ENCODE measurements at regions not wholly inside any gene's neighbourhood (a gene's known extent, or its start where the extent isn't known, plus 50 kb on each side); places are given as distances from the start of the nearest gene placed in this dataset.

DNA sequence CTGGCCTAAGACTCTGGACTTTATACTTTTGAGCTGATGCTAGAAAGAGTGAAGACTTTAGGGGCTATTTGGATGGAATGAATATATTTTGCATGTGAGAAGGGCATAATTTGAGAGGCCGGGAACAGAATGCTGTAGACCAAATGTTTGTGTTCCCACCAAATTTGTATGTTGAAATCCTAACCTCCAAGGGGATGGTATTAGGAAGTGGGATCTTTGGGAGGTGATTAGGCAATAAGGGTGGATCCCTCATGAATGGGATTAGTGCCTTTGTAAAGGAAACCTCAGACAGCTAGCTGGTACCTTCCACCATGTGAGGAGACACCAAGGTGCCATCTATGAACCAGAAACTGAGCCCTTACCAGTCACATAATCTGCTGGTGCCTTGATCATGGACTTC is 165.1 kb upstream of the S1PR3 start:
- TF ChIP-seq POLR2A (IDR thresholded peaks at IDR 0.05; ENCODE audit: extremely low read depth, insufficient read length) (no peak), MYC (IDR thresholded peaks at IDR 0.05; ENCODE audit: low read depth, low read length) (no peak)
- TF ChIP-seq, protein P1, sequence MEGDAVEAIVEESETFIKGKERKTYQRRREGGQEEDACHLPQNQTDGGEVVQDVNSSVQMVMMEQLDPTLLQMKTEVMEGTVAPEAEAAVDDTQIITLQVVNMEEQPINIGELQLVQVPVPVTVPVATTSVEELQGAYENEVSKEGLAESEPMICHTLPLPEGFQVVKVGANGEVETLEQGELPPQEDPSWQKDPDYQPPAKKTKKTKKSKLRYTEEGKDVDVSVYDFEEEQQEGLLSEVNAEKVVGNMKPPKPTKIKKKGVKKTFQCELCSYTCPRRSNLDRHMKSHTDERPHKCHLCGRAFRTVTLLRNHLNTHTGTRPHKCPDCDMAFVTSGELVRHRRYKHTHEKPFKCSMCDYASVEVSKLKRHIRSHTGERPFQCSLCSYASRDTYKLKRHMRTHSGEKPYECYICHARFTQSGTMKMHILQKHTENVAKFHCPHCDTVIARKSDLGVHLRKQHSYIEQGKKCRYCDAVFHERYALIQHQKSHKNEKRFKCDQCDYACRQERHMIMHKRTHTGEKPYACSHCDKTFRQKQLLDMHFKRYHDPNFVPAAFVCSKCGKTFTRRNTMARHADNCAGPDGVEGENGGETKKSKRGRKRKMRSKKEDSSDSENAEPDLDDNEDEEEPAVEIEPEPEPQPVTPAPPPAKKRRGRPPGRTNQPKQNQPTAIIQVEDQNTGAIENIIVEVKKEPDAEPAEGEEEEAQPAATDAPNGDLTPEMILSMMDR (IDR thresholded peaks at IDR 0.05; ENCODE audit: low read depth, low read length): no peak
- TF ChIP-seq, protein P2, sequence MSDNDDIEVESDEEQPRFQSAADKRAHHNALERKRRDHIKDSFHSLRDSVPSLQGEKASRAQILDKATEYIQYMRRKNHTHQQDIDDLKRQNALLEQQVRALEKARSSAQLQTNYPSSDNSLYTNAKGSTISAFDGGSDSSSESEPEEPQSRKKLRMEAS (IDR thresholded peaks at IDR 0.05; ENCODE audit: low read depth, low read length): no peak
- H3K4me3 ChIP-seq (ENCODE audit: low read depth, low read length): no peak overlapping the region
- no peak for DNase-seq (ENCODE audit: low read depth)

DNA sequence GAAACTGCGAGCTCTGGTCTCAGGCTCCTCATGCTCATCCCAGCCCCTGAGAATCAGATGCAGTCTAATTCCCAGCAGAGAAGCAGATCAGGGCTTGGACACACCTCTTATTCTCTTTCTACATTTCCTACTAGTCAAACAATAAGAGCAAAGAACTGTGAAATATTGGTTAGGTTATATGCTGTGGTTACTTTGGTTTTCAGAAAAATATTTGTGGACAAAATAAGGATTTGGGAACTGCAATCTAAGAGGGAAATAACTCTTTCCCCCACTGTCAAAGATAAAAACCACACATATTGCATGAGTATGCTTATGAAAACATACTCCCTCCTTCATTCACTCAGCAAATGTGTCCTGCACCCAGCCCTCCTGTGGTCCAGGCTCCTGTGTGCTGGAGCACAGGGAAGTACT is 164.5 kb upstream of the S1PR3 start:
- DNase-seq (ENCODE audit: low read depth): peak; percentile 48
- TF ChIP-seq, protein P1 (IDR thresholded peaks at IDR 0.05; ENCODE audit: low read depth, low read length): no peak
- TF ChIP-seq POLR2A (IDR thresholded peaks at IDR 0.05; ENCODE audit: extremely low read depth, insufficient read length) (no peak), MYC (IDR thresholded peaks at IDR 0.05; ENCODE audit: low read depth, low read length) (no peak)
- TF ChIP-seq, protein P2 (IDR thresholded peaks at IDR 0.05; ENCODE audit: low read depth, low read length): no peak
- H3K4me3 ChIP-seq (ENCODE audit: low read depth, low read length): no peak overlapping the region

DNA sequence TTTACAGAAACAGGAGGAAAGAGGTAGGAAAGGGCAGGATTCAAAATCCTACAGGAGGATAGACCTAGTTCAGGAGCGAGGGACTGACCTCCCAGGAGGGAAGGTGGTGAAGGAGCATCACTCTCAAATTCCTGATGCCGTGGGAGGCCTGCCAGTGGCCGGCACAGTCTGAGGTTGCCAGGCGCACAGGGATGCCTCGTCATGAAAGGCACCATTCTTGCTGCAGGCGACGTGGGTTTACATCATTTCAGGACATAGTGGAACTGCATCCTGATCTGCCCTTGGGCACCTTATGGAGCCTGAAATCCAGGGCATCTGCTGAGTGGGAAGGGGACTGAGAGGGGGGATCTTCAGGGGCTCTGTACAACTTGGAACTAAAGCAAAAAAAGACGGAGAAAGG is 163.2 kb upstream of the S1PR3 start:
- TF ChIP-seq POLR2A (IDR thresholded peaks at IDR 0.05; ENCODE audit: extremely low read depth, insufficient read length) (no peak), MYC (IDR thresholded peaks at IDR 0.05; ENCODE audit: low read depth, low read length) (no peak)
- TF ChIP-seq, protein P1 (IDR thresholded peaks at IDR 0.05; ENCODE audit: low read depth, low read length): no peak
- TF ChIP-seq, protein P2 (IDR thresholded peaks at IDR 0.05; ENCODE audit: low read depth, low read length): no peak
- no peak overlapping the region for H3K4me3 ChIP-seq (ENCODE audit: low read depth, low read length)
- no peak for DNase-seq (ENCODE audit: low read depth)

DNA sequence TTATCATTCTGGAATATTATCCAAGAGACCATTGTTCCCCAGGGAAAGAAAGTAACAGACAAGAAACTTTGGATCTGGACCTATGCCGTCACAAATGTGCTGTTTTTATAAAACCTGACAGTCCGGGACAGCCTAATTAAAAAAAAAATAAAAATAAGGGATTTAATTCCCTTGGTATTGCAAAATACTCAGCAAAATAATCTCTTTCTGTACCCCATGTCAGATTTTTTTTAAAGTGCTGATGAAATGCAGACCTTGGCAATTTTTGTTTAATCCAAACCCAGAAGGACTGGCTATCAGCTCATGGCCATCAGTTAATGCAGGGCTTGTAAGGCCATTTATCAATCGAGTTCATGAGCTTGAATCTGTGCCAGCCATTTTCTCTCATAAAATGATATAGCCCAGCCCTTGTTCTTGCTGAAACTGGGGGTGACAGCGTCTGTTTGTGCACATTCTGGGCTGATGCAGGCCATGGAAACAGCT is 162.7 kb upstream of the S1PR3 start:
- H3K4me3 ChIP-seq (ENCODE audit: low read depth, low read length): no peak overlapping the region
- no peak for DNase-seq (ENCODE audit: low read depth)
- TF ChIP-seq MYC (IDR thresholded peaks at IDR 0.05; ENCODE audit: low read depth, low read length) (no peak), POLR2A (IDR thresholded peaks at IDR 0.05; ENCODE audit: extremely low read depth, insufficient read length) (no peak)
- TF ChIP-seq, protein P2 (IDR thresholded peaks at IDR 0.05; ENCODE audit: low read depth, low read length): no peak
- TF ChIP-seq, protein P1 (IDR thresholded peaks at IDR 0.05; ENCODE audit: low read depth, low read length): no peak

DNA sequence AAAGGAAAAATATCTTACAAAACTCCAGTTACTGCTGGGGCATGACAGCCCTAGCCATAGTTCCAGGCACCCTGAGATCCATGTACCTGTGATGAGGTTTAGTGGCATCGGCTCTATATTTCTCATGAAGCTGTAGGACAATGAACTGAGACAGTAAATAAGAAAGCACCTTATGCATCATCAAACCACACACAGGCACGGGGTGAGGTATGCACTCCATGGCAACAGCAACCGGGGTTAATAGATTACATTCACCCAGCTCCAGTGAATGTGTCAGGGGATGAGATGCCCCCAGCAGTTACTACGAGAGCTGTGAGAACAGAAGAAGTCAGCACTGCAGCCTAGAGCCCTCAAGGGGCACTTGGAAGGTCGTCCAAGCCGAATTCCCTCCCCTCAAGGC is 162.0 kb upstream of the S1PR3 start:
- DNase-seq (ENCODE audit: low read depth): no peak
- TF ChIP-seq, protein P2 (IDR thresholded peaks at IDR 0.05; ENCODE audit: low read depth, low read length): no peak
- TF ChIP-seq MYC (IDR thresholded peaks at IDR 0.05; ENCODE audit: low read depth, low read length) (no peak), POLR2A (IDR thresholded peaks at IDR 0.05; ENCODE audit: extremely low read depth, insufficient read length) (no peak)
- TF ChIP-seq, protein P1 (IDR thresholded peaks at IDR 0.05; ENCODE audit: low read depth, low read length): no peak
- no peak overlapping the region for H3K4me3 ChIP-seq (ENCODE audit: low read depth, low read length)

All from NB4 (cell line).